Mammary epithelial cell (primary cell): ENCODE measurements at regions not wholly inside any gene's neighbourhood (a gene's known extent, or its start where the extent isn't known, plus 50 kb on each side); places are given as distances from the start of the nearest gene placed in this dataset.

Experiments
- CTCF ChIP-seq, 2 donors: IDR thresholded peaks in 1 of 2; conservative IDR thresholded peaks in 1 of 2; 2 replicates each; pipeline ENCODE4 v1.5.1; 2011 to 2012; ENCODE audit warnings: inconsistent platforms in 2 of 2, low read length in 2 of 2, mild to moderate bottlenecking in 2 of 2, control low read depth in 1 of 2, low read depth in 1 of 2; ENCODE audit not compliant: insufficient read depth in 1 of 2; ENCODE audit errors: extremely low read depth in 1 of 2
- EZH2 ChIP-seq: IDR thresholded peaks from 2 replicates; pipeline ENCODE4 v1.6.1; 2012; ENCODE audit warnings: low read length, inconsistent platforms, borderline replicate concordance

DNA sequence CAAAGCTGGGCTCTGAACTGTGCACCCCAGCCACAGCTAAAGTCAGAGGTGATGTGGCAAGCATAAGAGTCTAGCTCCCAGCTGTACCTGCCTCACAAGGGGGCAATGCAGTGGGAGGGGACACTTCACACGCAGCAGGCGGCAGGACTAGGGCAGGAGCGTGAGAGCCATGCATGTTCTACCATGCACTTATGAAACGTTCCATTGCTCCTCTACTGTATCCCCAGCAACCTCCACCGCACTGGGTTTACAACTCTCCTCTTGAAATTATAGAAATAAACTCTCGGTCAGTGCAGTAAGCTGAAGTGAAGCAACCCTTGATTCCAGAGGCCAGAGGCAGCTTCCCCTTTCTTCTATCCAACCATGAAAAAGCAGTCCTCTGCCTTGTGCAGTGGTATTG, 298.6 kb upstream of the STT3B start:
- TF ChIP-seq CTCF (conservative IDR thresholded peaks at IDR 0.05 in 1 of 2, IDR thresholded peaks at IDR 0.05 in 1 of 2; ENCODE audit: extremely low read depth in 1 of 2, insufficient read depth in 1 of 2, low read depth in 1 of 2, low read length in 2 of 2) (no peak), EZH2 (no peak)
